Activated T-cell treated with anti-CD3 and anti-CD28 coated beads, Interleukin-2, amount 50 U/mL, for 1 hour (primary cell): ENCODE measurements at regions not wholly inside any gene's neighbourhood (a gene's known extent, or its start where the extent isn't known, plus 50 kb on each side); places are given as distances from the start of the nearest gene placed in this dataset.
"Not testable (repeated sequence)": the region's sequence is repeated elsewhere in the genome, so short reads cannot be mapped to it uniquely, and the experiment has no call there.

ENCODE experiments used
- DNase-seq: peaks from one replicate; pipeline ENCODE4 v3.0.0-alpha.2; 2020

DNA sequence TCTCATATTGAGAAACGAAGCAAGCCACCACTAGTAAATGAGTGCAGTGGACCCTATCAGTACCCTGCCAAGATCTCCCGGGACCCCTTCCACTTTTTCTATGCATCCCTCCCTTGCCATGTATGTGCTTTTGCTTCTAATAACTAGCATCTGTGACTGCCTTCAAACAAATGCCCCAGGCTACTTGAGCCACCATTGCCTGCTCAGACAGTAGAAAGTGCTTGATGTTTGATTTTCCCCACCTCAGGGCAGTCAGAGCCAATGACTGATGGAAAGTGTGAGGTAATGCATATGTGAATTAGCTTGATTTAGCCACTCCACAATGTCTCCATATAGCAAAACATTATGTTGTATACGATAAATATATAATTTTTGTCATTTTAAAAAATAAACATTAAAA, 797.3 kb upstream of the ACO1 start:
- no peak for DNase-seq

DNA sequence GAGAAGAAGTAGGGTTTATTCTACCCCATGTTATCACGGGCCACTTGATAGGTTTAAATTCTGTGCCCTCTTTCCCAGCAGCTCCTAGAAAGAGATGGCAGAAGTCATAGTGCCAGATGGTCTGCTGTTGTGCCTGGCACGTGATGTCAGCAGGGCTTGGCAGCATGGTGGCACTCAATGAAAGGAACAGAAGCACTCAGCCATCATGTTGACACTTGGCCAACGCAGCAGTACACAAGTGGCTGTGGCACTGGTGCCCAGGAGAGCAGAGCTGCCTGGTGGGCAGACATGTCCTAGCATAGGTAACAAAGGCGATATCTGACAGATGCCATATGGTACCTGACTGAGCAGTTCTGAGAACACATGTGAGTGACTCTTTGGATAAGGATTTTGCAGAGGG, 796.4 kb upstream of the ACO1 start:
- no peak for DNase-seq

DNA sequence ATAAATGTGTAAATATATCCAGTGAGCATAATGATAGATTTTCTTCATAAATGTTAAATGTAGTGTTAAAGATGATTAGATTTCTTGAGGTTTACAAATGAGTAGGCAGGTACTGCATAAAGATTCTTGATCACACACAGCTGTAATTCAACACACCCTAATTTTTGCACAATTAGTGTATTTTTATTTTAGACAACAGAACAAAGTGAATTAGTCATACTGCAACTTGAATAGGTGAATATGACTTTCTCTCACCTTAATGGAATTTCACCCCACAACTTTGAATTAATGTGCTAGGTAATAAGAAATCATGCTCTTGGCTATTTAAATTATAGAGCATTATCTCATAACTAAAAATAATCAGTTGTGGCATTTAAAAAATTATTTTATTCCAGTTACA, 795.7 kb upstream of the ACO1 start:
- DNase-seq = no peak

DNA sequence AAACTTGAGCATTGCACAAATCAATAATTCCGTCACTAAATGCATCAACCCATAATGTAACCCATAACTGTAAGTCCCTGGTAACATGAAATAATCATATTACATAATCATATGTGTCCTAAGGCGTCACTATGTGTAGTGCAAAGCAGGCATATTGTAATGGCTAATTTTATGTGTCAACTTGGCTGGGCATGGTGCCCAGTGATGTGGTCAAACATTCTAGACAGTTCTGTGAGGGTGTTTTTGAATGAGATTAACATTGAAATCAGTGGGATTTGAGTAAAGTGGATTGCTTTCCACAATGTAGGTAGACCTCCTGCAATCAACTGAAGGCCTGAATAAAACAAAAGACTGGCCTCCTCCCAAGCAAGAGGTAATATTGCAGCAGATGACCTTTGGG, 794.4 kb upstream of the ACO1 start:
- no peak for DNase-seq

DNA sequence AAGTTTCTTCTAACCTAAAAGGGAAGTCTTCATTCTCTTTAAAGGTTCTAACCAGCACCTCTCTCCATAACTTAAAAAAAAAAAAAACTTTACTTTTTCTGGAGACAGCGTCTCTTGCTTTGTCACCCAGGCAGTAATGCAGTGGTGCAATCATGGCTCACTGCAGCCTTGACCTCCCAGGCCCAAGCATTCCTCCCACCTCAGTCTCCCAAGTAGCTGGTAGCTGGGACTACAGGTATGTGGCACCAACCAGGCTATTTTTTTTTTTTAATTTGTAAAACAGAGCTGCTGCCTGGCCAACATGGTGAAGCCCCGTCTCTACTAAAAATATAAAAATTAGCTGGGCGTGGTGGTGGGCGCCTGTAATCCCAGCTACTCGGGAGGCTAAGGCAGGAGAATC, 787.4 kb upstream of the ACO1 start:
- DNase-seq = not testable (repeated sequence)

DNA sequence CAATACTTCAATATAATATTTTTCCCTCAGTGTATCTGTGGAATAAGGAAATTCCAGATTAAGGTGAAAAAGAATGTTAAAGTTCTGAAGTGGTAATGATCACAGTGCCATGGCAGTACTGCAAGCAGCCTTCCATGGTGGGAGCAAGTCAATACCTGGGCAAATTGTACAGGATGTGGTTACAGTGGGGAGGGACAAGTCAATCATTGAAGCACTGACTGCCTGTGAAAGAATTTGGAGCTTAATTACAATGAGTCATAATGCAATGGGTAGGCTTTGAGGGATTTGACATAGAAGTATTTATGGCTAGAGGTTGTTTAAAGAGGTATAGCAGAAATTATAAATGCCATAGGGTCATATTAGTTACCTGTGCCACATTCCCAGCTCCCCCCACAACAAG, 786.5 kb upstream of the ACO1 start:
- no peak for DNase-seq

DNA sequence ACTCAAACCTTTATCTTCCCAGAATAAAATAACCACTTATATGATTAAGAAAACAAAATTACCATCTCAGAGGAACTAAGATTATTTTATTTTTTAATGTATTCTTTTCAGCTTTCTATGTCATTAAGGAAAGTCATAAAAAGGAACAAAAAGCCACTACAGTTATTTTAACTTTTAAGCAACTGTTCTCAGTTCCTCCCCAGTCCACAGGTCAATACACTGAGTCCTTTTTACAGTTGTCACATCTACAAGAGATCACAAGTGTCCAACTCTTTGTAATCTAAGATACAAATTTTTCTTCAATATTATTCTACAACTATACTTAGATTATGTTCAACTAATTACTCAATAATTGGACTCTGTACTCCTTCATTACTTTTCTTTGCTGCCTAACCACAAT, 782.8 kb upstream of the ACO1 start:
- DNase-seq = no peak

DNA sequence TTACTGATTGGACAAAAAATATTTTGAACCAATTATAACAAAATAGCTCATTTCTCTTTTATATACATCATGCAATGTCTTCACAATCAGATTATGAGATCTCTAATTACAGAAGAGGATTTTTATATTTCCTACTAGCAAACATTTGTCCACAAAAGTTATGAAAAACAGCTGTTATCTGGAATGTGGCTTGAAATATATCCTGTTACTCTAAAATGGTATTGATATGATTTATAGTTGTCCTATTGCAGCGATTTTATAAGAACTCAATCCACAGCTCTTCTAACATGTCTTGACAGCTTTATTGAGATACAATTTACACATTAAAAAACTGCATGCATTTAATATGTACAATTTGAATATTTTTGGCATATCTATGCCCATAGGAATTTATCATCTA, 779.9 kb upstream of the ACO1 start:
- no peak for DNase-seq

DNA sequence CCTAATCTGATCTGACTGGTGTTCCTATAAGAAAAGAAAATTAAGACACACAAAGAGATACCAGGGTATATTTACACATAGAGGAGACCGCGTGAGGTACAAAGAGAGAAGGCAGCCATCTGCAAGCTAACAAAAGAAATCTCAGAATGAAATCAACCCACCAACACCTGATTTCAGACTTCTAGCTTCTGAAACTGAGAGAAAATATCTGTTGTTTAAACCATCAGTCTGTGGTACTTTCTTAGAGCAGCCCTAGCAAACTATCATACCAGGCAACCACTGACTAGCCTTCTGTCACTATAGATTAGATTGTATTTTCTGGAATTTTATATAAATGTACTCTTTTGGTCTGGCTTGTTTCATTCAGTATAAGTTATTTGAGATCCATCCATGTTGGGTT, 779.3 kb upstream of the ACO1 start:
- DNase-seq = no peak

DNA sequence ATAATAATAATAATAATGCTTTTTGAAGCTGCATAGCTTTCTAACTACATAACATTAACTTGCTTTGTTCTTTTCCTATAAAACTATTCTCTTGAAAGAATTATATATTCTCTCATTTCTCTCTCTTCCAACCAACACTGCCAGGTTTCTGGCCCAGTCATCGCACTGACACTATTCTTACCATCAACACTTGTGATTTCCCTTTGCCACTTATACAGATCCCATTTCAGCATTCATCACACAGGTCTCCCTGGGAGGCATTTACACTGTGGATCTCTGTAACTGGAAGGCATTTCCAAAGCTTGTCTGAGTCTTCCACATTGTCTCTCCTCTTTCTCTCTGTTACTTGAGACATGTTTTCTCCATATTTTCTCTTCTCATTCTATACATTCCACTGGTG, 777.8 kb upstream of the ACO1 start:
- no peak for DNase-seq

DNA sequence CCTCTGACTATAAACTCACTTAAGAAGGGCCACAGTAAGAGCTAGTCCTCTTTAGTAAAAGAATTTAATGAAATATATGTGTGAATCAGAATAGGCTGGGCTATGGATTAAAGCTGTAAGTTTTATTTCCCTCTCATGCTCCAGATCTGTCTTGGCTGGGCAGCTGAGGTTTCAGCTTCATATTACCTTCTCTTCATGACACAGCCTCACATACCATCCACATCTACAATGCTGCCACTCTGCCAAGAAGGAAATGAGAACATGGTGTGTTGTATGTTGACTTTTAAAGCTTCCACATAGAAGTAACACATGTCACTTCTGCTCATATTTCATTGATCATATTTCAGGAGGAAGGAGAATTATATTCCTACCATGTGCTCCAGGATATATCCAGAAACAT, 776.0 kb upstream of the ACO1 start:
- no peak for DNase-seq

DNA sequence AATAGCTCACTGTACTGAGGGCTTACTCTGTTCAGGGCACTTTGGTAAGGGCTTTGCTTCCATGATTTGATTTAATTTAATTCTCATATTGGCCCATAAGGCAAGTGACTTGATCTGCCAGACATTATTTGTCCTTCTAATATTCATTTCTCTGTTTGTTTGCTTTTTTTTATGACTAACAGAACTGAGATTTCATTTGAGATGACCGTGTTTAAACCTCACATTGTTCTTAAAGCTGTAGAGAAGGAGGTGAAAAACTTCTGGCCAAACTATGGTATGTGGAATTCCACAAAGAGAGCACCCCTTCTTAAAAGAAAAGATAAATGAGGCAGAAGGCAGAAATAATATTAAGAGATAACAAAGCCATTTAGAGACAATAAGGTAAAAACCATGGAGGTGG, 775.6 kb upstream of the ACO1 start:
- no peak for DNase-seq

DNA sequence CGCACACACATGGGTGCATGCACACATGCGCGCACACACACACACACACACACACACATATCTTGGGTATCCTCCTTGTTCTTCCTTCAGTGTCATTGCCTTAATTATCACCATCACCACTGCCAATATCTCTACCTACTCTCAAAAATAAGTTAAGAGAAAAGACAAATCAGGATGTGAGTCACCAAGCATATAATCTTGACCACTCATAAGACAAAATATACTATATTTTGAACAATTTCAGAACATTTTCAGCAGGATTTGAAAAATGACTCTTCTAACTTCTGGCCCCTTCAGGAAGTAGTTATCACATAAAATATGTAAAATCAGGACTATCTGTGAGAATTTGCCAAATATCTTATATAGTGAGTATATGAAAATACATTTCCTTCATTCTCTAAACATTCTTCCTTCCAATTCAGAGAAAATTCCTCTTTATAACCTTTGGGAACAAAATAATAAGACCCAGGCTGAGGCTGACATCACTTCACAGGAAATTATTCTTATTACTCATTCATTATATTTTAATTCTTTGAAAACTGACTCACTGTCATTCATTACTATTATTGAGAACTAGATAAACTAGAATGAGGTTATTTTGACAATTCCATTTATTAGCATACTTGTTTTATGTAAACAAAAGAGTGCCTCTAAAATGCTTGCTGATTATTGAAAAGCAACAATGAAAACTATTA, 772.0 kb upstream of the ACO1 start:
- DNase-seq = no peak

DNA sequence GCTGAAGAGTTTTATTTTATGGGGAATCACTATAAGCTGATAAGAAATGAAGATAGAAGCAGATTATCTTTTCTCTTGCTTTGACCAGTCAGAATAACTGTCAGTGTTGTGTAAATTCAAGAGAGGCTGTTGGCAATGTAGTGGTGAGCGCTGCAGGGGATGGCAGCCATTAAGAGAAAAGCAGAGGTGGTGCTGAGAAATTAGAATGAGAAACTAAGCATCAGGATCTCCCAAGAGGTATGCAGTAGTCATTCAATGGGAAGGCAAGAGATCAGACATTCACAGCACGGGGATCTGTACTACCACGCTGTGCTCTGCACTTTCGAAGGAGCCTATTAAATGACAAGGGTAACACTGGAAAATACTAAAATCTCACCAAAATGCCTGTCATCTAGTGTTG, 768.5 kb upstream of the ACO1 start:
- no peak for DNase-seq

DNA sequence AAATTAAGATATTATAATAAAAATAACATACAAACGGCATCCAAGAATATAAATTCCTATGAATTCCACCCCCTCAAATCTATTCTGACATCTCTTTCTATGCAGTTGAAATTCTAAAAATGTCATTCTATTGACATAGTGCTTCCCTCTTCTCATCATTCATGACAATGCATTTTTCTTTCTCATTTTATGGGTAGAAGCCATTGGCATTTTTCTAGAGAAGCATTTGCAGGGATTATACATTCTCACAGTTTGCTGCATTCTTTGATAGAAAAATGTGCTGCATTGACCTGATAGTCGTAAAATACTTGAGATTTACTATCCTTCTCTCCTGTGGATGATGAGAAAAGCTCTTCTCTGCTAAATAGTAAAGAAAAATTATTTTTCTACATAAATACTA, 760.9 kb upstream of the ACO1 start:
- no peak for DNase-seq

DNA sequence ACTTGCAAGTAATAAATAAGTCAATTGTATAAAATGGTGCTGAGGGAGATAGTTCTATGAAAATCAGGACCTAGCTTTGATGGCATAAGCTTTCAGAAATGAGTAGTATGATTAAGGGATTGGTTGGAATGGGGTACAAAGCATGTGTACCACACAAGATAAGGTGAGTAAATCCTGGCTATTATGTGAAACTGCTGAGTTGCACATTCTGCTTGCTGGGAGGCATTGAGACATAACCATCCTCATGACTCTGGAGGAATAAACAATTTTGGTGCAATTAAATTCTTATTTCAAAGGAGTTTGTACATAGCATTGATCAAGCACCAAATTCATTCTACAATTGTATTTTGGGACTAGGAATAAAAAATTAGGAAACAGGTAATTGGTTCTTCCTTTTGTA, 755.2 kb upstream of the ACO1 start:
- DNase-seq = no peak

DNA sequence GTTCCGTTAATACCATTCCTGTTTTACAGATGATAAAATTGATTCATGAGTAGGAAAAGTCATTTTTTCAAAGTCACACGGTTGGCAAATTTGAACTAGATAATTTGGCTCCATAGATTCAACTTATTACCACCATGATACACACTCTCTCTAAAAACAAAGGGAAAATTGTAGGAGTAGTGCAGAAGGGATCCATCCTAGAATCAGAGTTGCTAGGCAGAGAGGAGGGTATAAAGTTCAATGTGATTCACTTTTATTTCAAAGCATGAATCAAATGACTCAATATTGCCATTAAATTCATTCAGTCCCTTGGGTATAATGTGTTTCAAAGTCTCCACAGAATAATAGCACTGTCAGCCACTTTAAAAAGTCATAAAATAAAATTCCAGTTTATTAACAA, 747.2 kb upstream of the ACO1 start:
- no peak for DNase-seq

DNA sequence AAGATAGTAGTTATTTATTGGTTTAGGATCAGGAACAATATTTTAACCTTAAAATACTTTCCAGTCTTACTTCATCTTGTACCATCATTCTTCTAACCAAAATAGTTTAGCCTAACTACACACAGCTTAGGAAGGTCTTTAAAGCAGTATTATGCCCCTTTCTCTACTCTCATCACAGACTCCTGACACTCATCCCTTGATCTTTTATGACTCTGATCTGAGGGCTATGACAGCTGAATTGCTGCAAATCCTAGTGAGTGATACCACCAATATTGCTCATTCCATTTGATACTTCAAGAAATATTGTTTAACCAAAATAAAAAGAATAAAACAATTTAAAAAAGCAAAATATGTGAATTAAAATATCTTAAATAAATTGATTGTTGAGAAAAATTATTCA, 746.6 kb upstream of the ACO1 start:
- no peak for DNase-seq

DNA sequence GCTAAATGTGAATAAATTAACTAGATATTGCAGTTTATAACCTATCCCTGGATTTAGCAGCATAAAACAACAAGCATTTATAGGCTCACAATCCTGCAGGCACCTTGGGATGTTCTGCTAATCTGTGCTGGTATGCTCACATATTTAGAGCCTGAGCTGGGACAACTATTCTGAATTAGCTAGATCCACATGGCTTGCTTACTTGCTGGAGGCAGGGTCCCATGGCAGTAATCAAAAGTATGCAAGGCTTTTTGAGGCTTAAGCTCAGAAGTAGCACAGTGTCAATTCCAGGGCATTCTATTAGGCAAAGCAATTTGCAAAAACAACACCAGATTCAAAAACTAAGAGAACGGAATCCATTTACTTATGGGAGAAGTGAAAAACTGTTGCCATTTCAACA, 745.0 kb upstream of the ACO1 start:
- DNase-seq = no peak

DNA sequence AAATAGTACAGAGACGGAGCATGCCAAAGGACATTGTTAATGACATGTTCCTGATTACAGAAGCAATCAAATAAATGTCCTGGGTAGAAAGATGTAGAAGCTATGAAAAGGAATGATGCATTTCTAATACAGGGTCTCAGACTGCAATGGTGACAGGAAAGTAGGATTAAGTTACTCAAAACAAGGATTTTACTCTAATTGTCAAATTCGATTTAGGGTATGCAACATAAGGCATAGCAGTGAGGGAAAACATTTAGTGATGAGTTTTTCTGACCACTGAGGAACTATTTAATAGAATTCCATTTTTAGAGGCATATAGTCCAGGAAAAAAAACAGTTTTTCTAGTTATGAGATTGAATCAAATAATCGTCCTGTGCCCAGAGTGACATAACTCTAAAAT, 715.1 kb upstream of the ACO1 start:
- DNase-seq = no peak

DNA sequence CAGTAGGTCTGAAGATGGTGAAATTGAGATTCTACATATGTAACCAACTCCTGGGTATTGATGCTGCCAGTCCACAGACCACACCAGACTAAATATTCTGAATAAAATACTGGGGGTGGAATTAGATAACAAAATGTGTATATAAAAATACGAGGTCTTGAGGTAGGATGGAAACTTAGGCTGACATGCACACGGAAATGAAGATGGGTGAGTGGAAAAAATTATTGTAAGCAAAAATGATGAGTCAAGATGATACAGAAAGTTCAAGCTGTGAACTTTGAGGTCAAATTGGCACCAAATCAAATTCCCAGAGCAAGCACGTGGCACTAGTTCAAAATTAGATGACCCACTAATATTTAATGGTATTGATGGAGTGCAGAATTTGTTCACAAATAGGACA, 713.4 kb upstream of the ACO1 start:
- DNase-seq = no peak

DNA sequence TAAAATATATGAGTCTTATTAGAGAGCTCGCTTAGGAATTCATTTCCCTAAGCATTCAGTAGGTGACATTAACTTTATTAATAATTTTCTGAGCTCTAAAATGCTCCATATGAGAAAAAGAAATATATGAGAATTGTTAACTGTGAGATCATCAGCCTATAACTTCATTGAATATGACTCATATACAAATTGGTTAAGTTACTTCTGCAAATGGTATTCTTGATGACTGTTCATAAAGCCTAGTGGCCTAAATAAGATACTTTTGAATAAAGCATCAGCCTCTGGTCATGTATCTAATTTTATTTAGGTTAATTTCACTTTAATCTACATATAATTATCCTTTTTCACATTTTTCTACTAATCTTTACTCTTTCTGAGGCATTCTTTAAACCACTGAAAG, 710.2 kb upstream of the ACO1 start:
- no peak for DNase-seq

DNA sequence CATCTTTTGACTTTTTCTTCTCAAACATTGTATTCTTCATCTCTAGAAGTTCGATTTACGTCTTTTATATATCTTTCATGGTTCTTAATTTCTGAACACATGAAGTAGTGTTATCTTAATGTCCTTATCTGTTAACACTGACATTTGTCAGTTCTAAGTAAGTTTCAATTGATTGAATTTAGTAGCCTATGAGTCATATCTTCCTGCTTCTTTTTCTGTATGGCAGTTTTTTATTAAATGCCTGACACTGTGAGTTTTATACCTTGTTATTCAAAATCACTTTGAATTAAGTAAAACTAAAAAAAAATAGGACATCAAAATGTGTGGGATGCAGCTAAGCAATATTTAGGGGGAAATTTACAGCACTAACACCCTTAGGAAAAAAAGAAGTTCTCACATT, 707.0 kb upstream of the ACO1 start:
- DNase-seq = no peak

DNA sequence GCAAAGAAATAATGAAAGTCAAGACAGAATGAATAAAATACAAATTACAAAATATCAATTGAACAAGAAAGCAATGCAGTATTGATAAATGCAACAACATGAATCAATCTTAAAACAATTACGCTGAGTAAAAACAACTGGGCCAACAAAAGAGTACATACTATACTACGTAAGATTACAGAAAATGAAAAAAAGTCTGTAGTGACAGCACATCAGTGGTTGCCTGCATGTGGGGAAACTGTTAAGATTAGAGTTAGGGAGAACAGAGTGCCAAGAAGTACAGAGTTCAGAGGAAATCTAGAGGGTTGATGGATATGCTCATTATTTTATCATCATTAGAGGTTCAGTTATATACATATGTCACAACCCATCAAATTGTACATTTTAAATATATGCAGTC, 706.6 kb upstream of the ACO1 start:
- DNase-seq = no peak

DNA sequence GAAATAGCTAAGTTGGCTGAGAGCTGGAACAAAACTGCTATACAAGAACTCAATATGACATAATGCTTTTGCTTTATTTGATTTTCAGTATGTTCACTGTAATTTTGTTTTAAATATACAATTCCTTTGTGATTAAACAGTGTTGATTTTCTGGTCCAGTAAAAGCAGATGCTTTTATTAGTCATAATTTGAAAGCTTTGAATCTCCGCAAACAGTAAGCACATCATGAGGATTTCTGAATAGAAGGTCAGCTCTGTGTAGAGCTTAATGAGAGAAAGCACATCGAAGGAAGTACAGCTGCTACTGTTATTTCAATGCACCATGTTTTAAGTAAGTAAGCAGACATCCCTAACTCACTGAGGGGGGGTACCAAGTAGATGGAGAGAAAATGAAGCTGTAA, 701.3 kb upstream of the ACO1 start:
- no peak for DNase-seq

DNA sequence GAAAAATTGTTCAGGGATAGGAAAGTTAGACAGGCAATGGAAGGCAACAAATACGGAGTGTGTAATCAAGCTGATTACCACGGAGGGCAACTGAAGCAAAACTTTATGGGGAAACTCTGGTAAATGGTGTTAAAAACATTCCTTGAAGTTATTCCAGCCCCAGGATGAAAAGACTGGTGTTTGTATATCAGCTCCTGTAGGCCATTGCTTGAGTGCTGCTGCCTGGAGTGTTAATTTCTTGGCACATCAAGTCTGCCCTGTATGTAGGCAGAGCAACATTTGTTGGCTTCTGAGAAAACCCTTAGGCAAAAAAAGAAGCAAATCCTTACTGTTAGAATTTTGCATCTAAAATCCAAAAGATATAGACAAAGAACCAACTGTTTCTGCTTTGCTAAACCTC, 686.5 kb upstream of the ACO1 start:
- DNase-seq = no peak
